Embryonic facial prominence (tissue), 1 donor: ENCODE measurements at regions not wholly inside any gene's neighbourhood (a gene's known extent, or its start where the extent isn't known, plus 50 kb on each side); places are given as distances from the start of the nearest gene placed in this dataset.

Source experiments
- DNase-seq: peaks from one replicate; pipeline ENCODE4 v3.0.0-alpha.2; 2016; ENCODE audit errors: extremely low spot score

GRCh38 chr10:88082806-88083596 is 219.6 kb downstream of the PTEN start:
- no peak for DNase-seq

GRCh38 chr10:88083597-88083989 is 220.2 kb downstream of the PTEN start:
- DNase-seq = no peak

- DNase-seq = no peak
These were observed 222.9 kb downstream of the PTEN start for GRCh38 chr10:88086187-88086960.

GRCh38 chr10:88088441-88089340 is 225.3 kb downstream of the PTEN start:
- DNase-seq = no peak

- DNase-seq = no peak
These were observed 226.1 kb downstream of the PTEN start for GRCh38 chr10:88089498-88089897.

- DNase-seq = no peak
These were observed 227.3 kb downstream of the PTEN start for GRCh38 chr10:88090568-88091214.

- DNase-seq = no peak
These were observed 228.2 kb downstream of the PTEN start for GRCh38 chr10:88091490-88092061.

GRCh38 chr10:88092265-88092664 is 228.8 kb downstream of the PTEN start:
- DNase-seq = no peak

- DNase-seq = no peak
These were observed 229.5 kb downstream of the PTEN start for GRCh38 chr10:88092973-88093372.

- DNase-seq = no peak
These were observed 231.4 kb downstream of the PTEN start for GRCh38 chr10:88094795-88095194.

GRCh38 chr10:88095223-88095721 is 231.8 kb downstream of the PTEN start:
- no peak for DNase-seq

- DNase-seq = no peak
These were observed 232.5 kb downstream of the PTEN start for GRCh38 chr10:88095778-88096431.

- no peak for DNase-seq
These were observed 233.7 kb downstream of the PTEN start for GRCh38 chr10:88097092-88097516.

GRCh38 chr10:88097536-88097935 is 234.1 kb downstream of the PTEN start:
- DNase-seq = no peak

- DNase-seq = no peak
These were observed 236.9 kb downstream of the PTEN start for GRCh38 chr10:88100281-88100680.

GRCh38 chr10:88101666-88102065 is 238.2 kb downstream of the PTEN start:
- DNase-seq = no peak

- DNase-seq = no peak
These were observed 240.2 kb downstream of the PTEN start for GRCh38 chr10:88103576-88103975.

- DNase-seq = no peak
These were observed 240.8 kb downstream of the PTEN start for GRCh38 chr10:88104223-88104622.

- no peak for DNase-seq
These were observed 242.9 kb downstream of the PTEN start for GRCh38 chr10:88106366-88106765.

- DNase-seq = no peak
These were observed 244.1 kb downstream of the PTEN start for GRCh38 chr10:88107296-88108097.
